ENCODE measurements at regions not wholly inside any gene's neighbourhood (a gene's known extent, or its start where the extent isn't known, plus 50 kb on each side); places are given as distances from the start of the nearest gene placed in this dataset.

DNA sequence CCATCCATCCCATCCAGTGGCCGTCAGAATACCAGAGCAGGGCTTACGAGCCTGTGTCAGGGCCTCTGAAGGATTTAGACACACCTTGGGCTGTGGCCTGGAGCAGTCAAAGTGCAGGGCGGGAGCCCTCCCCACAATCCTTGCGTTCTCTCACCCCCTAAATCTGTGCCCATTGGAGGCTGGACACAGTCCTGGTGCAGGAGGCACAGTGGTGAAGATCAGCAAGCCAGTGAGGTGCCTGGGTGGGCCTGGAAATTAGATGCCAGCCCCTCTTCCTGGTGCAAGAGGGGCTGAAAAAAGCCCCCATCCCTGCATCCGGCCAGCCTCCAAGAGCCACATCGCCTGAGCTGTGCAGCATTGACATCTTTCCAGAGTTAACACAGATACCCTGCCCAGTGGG lies 1045.8 kb downstream of the TBC1D22A start:
- no peak overlapping the region for H3K27ac ChIP-seq (ENCODE audit: insufficient read depth, low read length)
- dilution Hi-C loops (cut with HindIII; ENCODE audit: low sequenced_read_pairs, unreplicated experiment), result no loop called here
- ATAC-seq (ENCODE audit: low read depth), result no peak

More for the DNA sequence above, 1045.8 kb downstream of the TBC1D22A start:
- Histone ChIP-seq H3K9ac (ENCODE audit: low read depth, low read length) (no peak overlapping the region), H3K4ac (ENCODE audit: low read depth, low read length) (no peak overlapping the region), H3K36me3 (ENCODE audit: control insufficient read depth, insufficient read depth, low read length) (no peaks in the 10 kb centered on the region), H2BK20ac (ENCODE audit: low read depth, low read length) (no peak overlapping the region), H3K27me3 (ENCODE audit: control insufficient read depth, insufficient read depth, low read length) (no peaks in the 10 kb centered on the region), H4K8ac (ENCODE audit: low read depth in 2 of 2, low read length in 2 of 2) (no peak overlapping the region), H3K23ac (ENCODE audit: low read depth, low read length) (no peak overlapping the region), H2BK5ac (ENCODE audit: low read depth, low read length, poor library complexity, severe bottlenecking) (no peak overlapping the region), H3K9me3 (ENCODE audit: control insufficient read depth, insufficient read depth, low read length) (peaks cover 50% of the 10 kb centered on the region), H3K9me1 (ENCODE audit: insufficient read depth, low read length) (no peaks in the 10 kb centered on the region), H4K5ac (ENCODE audit: low read depth, low read length) (no peak overlapping the region), H3K14ac (replicated peaks; ENCODE audit: low read depth, low read length) (no peak overlapping the region), H3K4me3 (ENCODE audit: insufficient read depth, low read depth, low read length) (no peak overlapping the region), H2BK15ac (ENCODE audit: low read depth, low read length) (no peak overlapping the region), H2AK5ac (ENCODE audit: low read depth, low read length) (no peak overlapping the region), H3K4me2 (ENCODE audit: low read depth, low read length) (no peak overlapping the region), H2AFZ (replicated peaks; ENCODE audit: low read length, poor library complexity) (no peak overlapping the region), H4K91ac (ENCODE audit: insufficient read depth, low read depth, low read length) (no peak overlapping the region), H4K20me1 (ENCODE audit: insufficient read depth, low read length) (no peaks in the 10 kb centered on the region), H3K4me1 (ENCODE audit: control insufficient read depth, insufficient read depth, low read length) (no peaks in the 10 kb centered on the region), H3K56ac (ENCODE audit: extremely low read depth, insufficient read depth, low read length) (no peak overlapping the region), H3K79me1 (ENCODE audit: low read depth in 1 of 2, low read length in 2 of 2) (no peaks in the 10 kb centered on the region), H2BK120ac (ENCODE audit: low read depth, low read length) (no peak overlapping the region), H2AK9ac (replicated peaks; ENCODE audit: low read depth, low read length, poor library complexity) (no peak overlapping the region), H3K18ac (ENCODE audit: low read depth, low read length) (no peak overlapping the region)
- no CpG with 5 or more reads among the region's 6 CpGs for WGBS, 2 experiments (ENCODE audit: extremely low coverage in 2 of 2, insufficient read length in 1 of 2)
- BruUV-seq (replicated peaks), result no TSS peak
- DNase-seq, result no peak
- ChIA-PET POLR2A (ENCODE audit: unreplicated experiment) (no interaction called here), CTCF (no interaction called here)
- TF ChIP-seq FOS (IDR thresholded peaks at IDR 0.05; ENCODE audit: low read depth, low read length) (no peak), MAFK (IDR thresholded peaks at IDR 0.05; ENCODE audit: low read depth, low read length) (no peak), RFX5 (IDR thresholded peaks at IDR 0.05; ENCODE audit: low read depth, low read length) (no peak), RAD21 (IDR thresholded peaks at IDR 0.05; ENCODE audit: low read length) (no peak), CTCF (conservative IDR thresholded peaks at IDR 0.05; ENCODE audit: low read depth, low read length) (no peak)
- TF ChIP-seq, protein P1, sequence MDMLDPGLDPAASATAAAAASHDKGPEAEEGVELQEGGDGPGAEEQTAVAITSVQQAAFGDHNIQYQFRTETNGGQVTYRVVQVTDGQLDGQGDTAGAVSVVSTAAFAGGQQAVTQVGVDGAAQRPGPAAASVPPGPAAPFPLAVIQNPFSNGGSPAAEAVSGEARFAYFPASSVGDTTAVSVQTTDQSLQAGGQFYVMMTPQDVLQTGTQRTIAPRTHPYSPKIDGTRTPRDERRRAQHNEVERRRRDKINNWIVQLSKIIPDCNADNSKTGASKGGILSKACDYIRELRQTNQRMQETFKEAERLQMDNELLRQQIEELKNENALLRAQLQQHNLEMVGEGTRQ (IDR thresholded peaks at IDR 0.05; ENCODE audit: low read depth, low read length), result no peak
- in situ Hi-C loops (cut with MboI; ENCODE audit: low sequenced_read_pairs) (no loop called here), intact Hi-C loops (cut with micrococcal nuclease) (no loop called here)

Measured in IMR-90 (cell line).